ENCODE measurements at regions not wholly inside any gene's neighbourhood (a gene's known extent, or its start where the extent isn't known, plus 50 kb on each side); places are given as distances from the start of the nearest gene placed in this dataset.
"Not testable (repeated sequence)": the region's sequence is repeated elsewhere in the genome, so short reads cannot be mapped to it uniquely, and the experiment has no call there.

GRCh38 chrY:16454799-16455198 lies 1425.2 kb downstream of the CDY2B start:
- 73 to 90% methylated on average over 2 of the region's 2 CpGs for WGBS, 2 donors
- no peak for TF ChIP-seq CTCF (IDR thresholded peaks at IDR 0.05)
- TF ChIP-seq POLR2A (IDR thresholded peaks at IDR 0.05), result no peak
- H3K4me3 ChIP-seq, result no peak overlapping the region
- no peaks in the 10 kb centered on the region for H3K4me1 ChIP-seq
- H3K36me3 ChIP-seq (ENCODE audit: low read depth, missing control alignments), result no peaks in the 10 kb centered on the region
- DNase-seq, result no peak
- intact Hi-C loops (cut with DNase I; ENCODE audit: low total_unique reads), result no loop called here
- H3K9me3 ChIP-seq, result no peaks in the 10 kb centered on the region
- no peaks in the 10 kb centered on the region for H3K27me3 ChIP-seq
- no peak overlapping the region for H3K27ac ChIP-seq

GRCh38 chrY:16446152-16446551 lies 1433.9 kb downstream of the CDY2B start:
- Histone ChIP-seq H3K4me1 (no peaks in the 10 kb centered on the region), H3K4me3 (no peak overlapping the region), H3K27me3 (no peaks in the 10 kb centered on the region), H3K36me3 (ENCODE audit: low read depth, missing control alignments) (no peaks in the 10 kb centered on the region), H3K9me3 (no peaks in the 10 kb centered on the region), H3K27ac (no peak overlapping the region)
- 64 to 71% methylated on average over 2 of the region's 2 CpGs for whole genome bisulfite sequencing, 2 donors
- intact Hi-C loops (cut with DNase I; ENCODE audit: low total_unique reads), result no loop called here
- TF ChIP-seq CTCF (IDR thresholded peaks at IDR 0.05) (no peak), POLR2A (IDR thresholded peaks at IDR 0.05) (no peak)
- DNase-seq, result no peak

GRCh38 chrY:16409206-16409923 lies 1470.7 kb downstream of the CDY2B start:
- no CpG with 5 or more reads among the region's 2 CpGs for WGBS, 2 donors
- H3K9me3 ChIP-seq, result not testable (repeated sequence)

GRCh38 chrY:16379458-16379857 lies 1500.6 kb downstream of the CDY2B start:
- H3K4me1 ChIP-seq; H3K9me3 ChIP-seq; H3K36me3 ChIP-seq (ENCODE audit: low read depth, missing control alignments); intact Hi-C loops (cut with DNase I; ENCODE audit: low total_unique reads); H3K4me3 ChIP-seq; H3K27ac ChIP-seq; H3K27me3 ChIP-seq; DNase-seq: not testable (repeated sequence)
- WGBS, 2 donors, result no CpG with 5 or more reads among the region's 4 CpGs

More at GRCh38 chrY:16409206-16409923, 1470.7 kb downstream of the CDY2B start:
- H3K27me3 ChIP-seq; H3K4me1 ChIP-seq; H3K36me3 ChIP-seq (ENCODE audit: low read depth, missing control alignments); intact Hi-C loops (cut with DNase I; ENCODE audit: low total_unique reads); DNase-seq; H3K4me3 ChIP-seq; H3K27ac ChIP-seq: not testable (repeated sequence)

- H3K4me1 ChIP-seq; intact Hi-C loops (cut with DNase I; ENCODE audit: low total_unique reads); H3K27me3 ChIP-seq; H3K9me3 ChIP-seq; H3K36me3 ChIP-seq (ENCODE audit: low read depth, missing control alignments); H3K4me3 ChIP-seq; DNase-seq; H3K27ac ChIP-seq: not testable (repeated sequence)
- no CpG with 5 or more reads among the region's 1 CpG for WGBS, 2 donors
Measured at GRCh38 chrY:16341592-16341991, 1538.4 kb downstream of the CDY2B start.

GRCh38 chrY:16330032-16330758 lies 1549.8 kb downstream of the CDY2B start:
- H3K4me1 ChIP-seq; H3K36me3 ChIP-seq (ENCODE audit: low read depth, missing control alignments); intact Hi-C loops (cut with DNase I; ENCODE audit: low total_unique reads); H3K4me3 ChIP-seq; H3K27me3 ChIP-seq; H3K9me3 ChIP-seq; H3K27ac ChIP-seq; DNase-seq: not testable (repeated sequence)
- WGBS, 2 donors, result no CpG with 5 or more reads among the region's 6 CpGs

- WGBS, 2 donors, result no CpG with 5 or more reads among the region's 8 CpGs
- H3K4me1 ChIP-seq; H3K27ac ChIP-seq; H3K9me3 ChIP-seq; DNase-seq; H3K4me3 ChIP-seq; intact Hi-C loops (cut with DNase I; ENCODE audit: low total_unique reads); H3K27me3 ChIP-seq; H3K36me3 ChIP-seq (ENCODE audit: low read depth, missing control alignments): not testable (repeated sequence)
Measured at GRCh38 chrY:16329135-16329820, 1550.7 kb downstream of the CDY2B start.

Measured in testis (tissue), 2 donors.